ENCODE measurements at regions not wholly inside any gene's neighbourhood (a gene's known extent, or its start where the extent isn't known, plus 50 kb on each side); places are given as distances from the start of the nearest gene placed in this dataset.

DNA sequence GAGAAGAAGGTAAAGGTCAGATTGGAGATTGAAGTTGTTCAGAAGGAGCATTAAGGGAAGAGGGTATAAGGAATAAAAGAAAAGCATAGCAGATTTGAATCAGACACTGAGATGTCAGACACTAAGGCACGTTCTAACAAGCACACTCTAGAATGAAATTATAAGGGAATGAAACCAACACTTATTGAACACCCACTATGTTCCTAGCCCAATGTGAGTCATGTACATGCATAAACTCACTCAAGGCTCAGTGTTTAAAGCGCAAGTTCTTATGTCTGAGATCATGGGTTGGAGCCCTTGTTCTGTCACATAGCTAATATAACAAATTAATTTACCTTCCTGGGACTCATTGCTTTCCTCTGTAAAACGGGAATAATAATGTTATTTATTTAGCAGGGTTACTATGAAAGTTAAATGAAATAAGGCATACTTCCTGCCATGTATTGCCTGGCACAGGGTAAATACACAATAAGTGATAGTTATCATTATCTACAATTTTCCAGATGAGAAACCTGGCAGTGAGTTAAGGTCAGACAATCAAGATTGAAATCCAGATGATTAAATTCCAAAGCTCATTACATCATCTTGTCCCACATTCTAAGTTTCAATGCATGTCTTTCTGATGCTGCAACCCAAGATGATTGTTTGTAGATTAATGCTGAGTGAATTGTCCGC, 68.3 kb upstream of the DACH1 start:
- DNase-seq, result no peak

DNA sequence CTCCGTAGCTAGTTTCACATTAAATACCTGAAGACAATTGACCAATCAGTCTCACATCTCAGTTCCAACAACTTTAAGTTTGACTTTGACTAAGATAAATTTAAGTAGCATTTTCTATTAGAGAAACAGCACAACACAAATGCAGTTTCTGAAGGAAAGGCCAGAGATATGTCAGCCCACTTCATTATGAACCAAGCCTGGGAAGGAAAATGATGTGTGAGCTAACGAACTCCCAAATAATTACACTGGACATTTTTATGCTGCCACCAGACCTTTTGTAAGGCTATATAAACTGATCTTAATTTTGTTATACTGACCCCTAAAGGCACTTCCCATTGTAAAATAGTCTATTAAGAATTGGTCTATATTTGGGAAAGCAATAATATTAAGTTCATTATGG, 57.9 kb upstream of the DACH1 start:
- DNase-seq, result no peak

DNA sequence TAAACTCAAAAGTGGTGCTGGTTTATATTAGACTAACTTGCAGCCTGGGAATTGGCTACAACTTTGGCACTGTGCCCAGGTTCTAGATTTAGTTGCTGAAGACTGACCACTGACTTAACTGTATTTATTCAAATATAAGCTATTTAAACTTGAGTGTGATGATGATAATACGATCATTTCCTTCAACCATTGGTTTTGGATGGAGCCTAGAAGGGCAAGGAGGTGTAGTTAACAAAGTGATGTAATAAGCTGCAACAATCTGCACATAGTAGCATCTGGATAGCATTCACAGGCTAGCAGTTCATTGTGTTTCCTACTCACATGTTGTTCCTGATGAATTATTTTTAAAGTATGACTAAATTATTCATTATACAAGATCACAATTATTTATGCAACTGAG, 55.2 kb upstream of the DACH1 start:
- no peak for DNase-seq

Data from T-helper 2 cell (primary cell).